Neutrophil (primary cell): ENCODE measurements at regions not wholly inside any gene's neighbourhood (a gene's known extent, or its start where the extent isn't known, plus 50 kb on each side); places are given as distances from the start of the nearest gene placed in this dataset.

Experiments used
- H3K27ac ChIP-seq: fragments of 200-600 bp; sonication (generic); 2 replicates; pipeline ENCODE4 v1.5.1; 2016; ENCODE audit warnings: mild to moderate bottlenecking, moderate library complexity
- H3K27me3 ChIP-seq: fragments of 200-600 bp; sonication (generic); 2 replicates; pipeline ENCODE4 v1.6.0; 2016; ENCODE audit warnings: mild to moderate bottlenecking
- H3K36me3 ChIP-seq: fragments of 200-600 bp; sonication (generic); 2 replicates; pipeline ENCODE4 v1.5.1; 2017
- H3K4me1 ChIP-seq, 2 experiments: fragments of 200-600 bp in 1 of 2; sonication (generic) in 1 of 2; 1 replicate in 1 of 2; 2 replicates in 1 of 2; pipeline versions ENCODE4 v1.5.1 to v1.6.1; 2013 to 2016; ENCODE audit warnings: low read depth in 1 of 2, low read length in 1 of 2, mild to moderate bottlenecking in 1 of 2, moderate library complexity in 1 of 2; ENCODE audit not compliant: control insufficient read depth in 1 of 2, insufficient read depth in 1 of 2
- H3K4me3 ChIP-seq, 2 experiments: fragments of 200-600 bp in 1 of 2; sonication (generic) in 1 of 2; 1 replicate in 1 of 2; 2 replicates in 1 of 2; pipeline ENCODE4 v1.5.1; 2013 to 2016; ENCODE audit warnings: low read depth in 1 of 2, low read length in 1 of 2, mild to moderate bottlenecking in 1 of 2, moderate library complexity in 1 of 2
- H3K9me3 ChIP-seq: fragments of 200-600 bp; sonication (generic); 2 replicates; pipeline ENCODE4 v1.5.1; 2016
- TF ChIP-seq, protein P1 (sequence below): fragments of 200-600 bp; sonication (generic); IDR thresholded peaks from 2 replicates; pipeline ENCODE4 v1.5.1; 2016; ENCODE audit warnings: antibody characterized with exemption

DNA sequence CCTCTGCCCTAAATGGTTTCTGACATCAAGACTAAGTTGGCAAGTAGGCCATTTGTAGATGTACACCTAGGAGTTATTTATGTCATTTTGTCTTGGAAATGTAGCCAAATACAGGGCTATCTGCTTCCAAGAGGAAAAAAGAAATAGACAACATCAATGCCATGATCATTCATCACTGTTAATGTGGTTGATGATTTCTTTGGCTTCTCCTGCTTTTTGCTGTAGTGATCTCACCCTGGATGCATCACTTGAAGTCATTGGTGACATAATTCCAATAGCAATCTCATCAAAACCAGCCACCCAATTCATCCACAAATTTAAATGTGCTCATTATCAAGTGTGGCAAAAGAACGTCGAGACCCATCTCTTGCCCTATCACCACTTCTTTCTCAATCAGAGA is 222.6 kb upstream of the PPARGC1A start:
- Histone ChIP-seq H3K27ac (no peak overlapping the region), H3K4me3 (no peak overlapping the region), H3K4me1 (no peaks in the 10 kb centered on the region), H3K9me3 (no peaks in the 10 kb centered on the region), H3K27me3 (no peaks in the 10 kb centered on the region), H3K36me3 (no peaks in the 10 kb centered on the region)
- TF ChIP-seq, protein P1, sequence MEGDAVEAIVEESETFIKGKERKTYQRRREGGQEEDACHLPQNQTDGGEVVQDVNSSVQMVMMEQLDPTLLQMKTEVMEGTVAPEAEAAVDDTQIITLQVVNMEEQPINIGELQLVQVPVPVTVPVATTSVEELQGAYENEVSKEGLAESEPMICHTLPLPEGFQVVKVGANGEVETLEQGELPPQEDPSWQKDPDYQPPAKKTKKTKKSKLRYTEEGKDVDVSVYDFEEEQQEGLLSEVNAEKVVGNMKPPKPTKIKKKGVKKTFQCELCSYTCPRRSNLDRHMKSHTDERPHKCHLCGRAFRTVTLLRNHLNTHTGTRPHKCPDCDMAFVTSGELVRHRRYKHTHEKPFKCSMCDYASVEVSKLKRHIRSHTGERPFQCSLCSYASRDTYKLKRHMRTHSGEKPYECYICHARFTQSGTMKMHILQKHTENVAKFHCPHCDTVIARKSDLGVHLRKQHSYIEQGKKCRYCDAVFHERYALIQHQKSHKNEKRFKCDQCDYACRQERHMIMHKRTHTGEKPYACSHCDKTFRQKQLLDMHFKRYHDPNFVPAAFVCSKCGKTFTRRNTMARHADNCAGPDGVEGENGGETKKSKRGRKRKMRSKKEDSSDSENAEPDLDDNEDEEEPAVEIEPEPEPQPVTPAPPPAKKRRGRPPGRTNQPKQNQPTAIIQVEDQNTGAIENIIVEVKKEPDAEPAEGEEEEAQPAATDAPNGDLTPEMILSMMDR = no peak

DNA sequence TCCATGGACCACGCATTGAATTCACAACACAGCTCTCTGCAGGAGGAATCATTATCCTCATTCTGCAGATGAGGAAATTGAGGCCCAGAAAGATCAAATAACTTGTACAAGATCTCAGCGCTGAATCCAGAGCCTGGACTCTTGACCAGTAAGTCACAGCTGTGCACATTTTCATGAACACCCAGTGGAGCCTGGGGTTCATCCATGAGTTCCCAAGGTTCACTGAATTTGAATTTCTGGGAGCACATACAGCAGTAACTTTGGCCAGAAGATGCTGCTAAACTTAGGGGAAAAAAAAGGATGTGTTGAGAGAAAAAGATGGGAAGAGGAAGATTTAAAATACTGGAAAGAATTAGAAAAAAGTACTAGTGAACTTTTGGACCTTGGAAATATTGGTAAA is 218.7 kb upstream of the PPARGC1A start:
- H3K4me3 ChIP-seq = no peak overlapping the region
- no peaks in the 10 kb centered on the region for H3K27me3 ChIP-seq
- H3K9me3 ChIP-seq = no peaks in the 10 kb centered on the region
- no peaks in the 10 kb centered on the region for H3K36me3 ChIP-seq
- H3K4me1 ChIP-seq = no peaks in the 10 kb centered on the region
- TF ChIP-seq, protein P1 = no peak
- no peak overlapping the region for H3K27ac ChIP-seq

DNA sequence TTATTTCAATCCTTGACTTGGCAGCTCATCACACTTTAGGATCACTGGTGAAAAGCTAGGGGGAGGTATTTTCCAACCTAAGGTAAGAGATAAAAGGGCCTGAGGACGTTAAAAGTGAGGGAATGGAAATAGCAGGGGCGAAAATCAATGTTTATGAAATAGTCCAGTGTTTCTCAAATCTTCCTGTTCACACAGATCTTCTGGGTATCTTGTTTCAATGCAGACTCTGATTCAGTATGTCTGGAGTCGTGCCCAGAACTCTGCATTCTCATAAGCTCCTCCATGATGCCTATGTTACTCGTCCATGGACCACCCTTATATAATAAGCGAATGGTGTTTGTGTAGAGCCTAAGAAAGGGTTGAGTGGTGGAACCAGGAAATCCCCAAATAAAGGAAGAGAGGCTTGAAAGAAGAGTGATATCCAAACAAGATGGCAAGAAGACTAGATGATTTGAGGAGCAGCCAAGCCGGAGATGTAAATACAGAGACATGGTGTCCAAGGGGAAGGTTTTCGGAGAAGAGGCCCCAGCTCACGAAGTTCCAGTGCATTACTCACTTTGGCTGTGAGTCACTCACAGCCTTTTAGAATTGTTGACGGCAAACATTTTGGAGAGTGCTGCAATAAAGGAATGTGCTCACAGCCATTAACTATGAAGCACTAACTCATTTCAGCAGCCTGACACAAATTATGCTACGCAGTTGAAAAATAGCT is 215.6 kb upstream of the PPARGC1A start:
- Histone ChIP-seq H3K9me3 (no peaks in the 10 kb centered on the region), H3K36me3 (no peaks in the 10 kb centered on the region), H3K4me3 (no peak overlapping the region), H3K27me3 (no peaks in the 10 kb centered on the region), H3K4me1 (no peaks in the 10 kb centered on the region), H3K27ac (no peak overlapping the region)
- TF ChIP-seq, protein P1 = no peak

DNA sequence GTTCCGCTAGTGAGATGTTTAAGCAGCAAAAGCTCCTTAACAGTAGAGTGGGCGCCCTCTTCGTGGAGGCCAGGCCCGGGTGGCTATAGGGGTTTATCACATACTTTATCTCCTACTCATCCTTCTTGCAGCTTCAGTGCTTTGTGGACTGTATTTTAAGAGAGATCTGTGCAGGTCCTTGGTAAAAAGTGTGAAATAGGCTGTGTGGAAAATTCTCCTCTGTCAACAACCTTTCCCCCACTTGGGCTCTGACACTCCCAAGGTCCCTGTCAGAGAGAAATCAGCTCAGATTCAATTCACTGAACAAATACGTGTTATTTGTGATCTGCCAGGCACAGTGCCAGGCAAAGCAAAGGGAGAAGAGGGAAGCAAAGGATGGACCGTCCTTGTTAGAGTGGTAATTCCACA is 214.3 kb upstream of the PPARGC1A start:
- H3K27ac ChIP-seq = no peak overlapping the region
- TF ChIP-seq, protein P1 = no peak
- H3K36me3 ChIP-seq = no peaks in the 10 kb centered on the region
- H3K27me3 ChIP-seq = no peaks in the 10 kb centered on the region
- no peaks in the 10 kb centered on the region for H3K4me1 ChIP-seq
- H3K9me3 ChIP-seq = no peaks in the 10 kb centered on the region
- no peak overlapping the region for H3K4me3 ChIP-seq

DNA sequence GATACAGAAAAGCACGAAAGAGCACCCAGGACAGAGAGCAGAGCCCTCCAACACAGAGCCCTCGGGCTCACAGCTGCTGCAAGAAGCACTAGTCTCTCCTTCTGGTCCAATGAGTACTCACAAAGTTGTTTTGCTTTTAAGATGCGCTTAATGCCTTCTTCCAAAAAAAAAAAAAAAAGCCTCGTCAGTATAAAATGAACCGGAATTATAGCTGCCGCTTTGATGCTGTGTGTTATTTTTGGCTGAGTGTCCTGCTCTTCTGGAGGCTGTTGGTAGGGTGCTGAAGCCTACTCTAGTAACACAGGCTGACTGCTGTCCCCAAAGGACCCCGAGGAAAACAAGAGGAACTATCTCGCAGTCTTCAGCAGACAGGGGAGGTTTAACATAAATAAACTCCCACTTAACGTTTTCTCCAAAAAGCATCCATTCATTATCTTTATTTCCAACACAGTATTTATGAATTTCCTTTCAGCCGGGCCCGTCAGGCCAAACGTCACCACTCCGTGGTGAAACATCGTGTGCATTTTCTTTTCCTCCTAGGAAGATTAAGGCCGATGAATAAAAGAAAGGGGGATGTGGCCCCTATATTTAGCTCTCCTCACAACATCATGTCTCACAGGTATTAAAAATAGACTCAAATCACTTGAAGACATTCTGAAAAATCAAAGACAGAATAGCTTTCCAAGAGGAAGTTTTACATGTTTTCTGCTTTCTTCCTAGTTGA is 213.7 kb upstream of the PPARGC1A start:
- TF ChIP-seq, protein P1 = no peak
- Histone ChIP-seq H3K27ac (no peak overlapping the region), H3K4me3 (no peak overlapping the region), H3K36me3 (no peaks in the 10 kb centered on the region), H3K4me1 (no peaks in the 10 kb centered on the region), H3K27me3 (no peaks in the 10 kb centered on the region), H3K9me3 (no peaks in the 10 kb centered on the region)
